ENCODE measurements at regions not wholly inside any gene's neighbourhood (a gene's known extent, or its start where the extent isn't known, plus 50 kb on each side); places are given as distances from the start of the nearest gene placed in this dataset.
A peak's percentile ranks its signal among the peaks of the same experiment; 100 is the strongest.
"Not testable (repeated sequence)": the region's sequence is repeated elsewhere in the genome, so short reads cannot be mapped to it uniquely, and the experiment has no call there.

DNA sequence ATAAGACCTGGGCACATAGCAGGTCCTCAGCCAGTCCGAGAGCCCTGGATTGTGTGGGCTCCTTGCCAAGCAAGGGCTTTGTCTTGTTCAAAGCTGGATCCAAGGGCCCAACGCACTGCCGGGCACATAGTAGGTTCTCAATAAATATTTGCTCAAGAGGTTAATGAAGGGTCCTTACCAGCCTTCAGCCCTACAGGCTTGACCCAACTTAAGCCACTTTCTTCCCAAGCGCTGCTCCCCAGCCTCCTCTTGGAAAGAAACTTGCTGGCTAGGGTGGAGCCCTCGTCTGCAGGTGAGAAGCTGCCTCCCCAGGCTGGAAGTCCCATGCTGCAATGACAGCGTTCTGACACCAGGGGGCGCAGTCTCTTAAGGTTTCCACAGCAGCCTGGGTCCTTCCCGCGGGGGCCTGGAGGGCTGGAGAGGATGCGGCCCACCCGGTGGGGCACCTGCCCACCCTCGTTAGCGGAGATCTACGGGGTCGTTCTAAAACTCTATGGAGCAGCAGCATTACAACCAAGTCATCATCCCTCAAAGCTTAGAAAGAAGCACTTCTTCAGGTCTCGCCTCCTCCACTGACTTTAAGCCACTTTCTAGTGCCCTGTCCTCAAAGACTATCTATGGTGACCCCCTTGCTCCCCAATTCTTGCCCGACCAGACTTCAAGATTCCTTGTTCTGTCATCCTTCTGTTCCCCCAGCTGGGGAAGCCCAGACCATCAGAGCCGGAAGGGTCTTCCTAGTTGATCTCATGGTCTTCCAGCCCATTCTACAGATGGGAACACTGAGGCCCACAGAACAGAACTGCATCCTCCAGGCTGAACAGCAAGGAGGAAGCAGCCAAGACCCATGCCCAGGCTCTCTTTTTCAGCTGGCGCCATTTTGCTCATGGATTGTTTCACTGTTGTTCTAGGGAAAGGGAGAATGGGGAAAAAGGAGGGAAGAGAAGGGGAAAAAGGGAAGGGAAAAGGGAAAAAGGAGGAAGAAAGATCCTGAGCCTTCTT is 115.4 kb downstream of the LHX2 start:
- peak; percentile 83 for DNase-seq

DNA sequence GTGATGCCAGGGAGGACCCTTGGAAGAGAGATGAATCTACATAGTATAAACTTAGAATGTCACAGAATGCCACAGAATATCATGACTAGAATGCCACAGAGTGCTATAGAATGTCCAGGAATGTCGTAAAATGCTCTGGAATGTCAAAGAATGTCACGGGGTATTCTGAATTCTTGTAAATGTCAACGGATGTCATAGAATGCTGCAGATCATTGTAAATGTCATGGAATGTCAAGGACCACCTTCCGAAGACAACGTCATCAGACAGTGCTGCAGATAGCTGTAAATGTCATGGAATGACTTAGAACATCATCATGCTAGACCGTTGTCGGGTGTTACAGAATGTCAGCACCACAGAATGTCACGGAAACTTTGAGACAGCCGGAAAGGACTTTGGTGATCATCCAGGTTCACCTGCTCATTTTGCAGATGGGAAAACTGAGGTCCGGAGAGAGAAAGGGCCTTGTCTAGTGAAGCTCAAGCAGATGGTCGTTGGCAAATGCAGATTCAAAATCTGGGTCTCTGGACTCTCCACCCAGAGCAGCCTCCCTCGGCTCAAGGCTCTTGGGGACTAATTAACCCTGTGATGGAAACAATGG is 117.1 kb downstream of the LHX2 start:
- DNase-seq: no peak

DNA sequence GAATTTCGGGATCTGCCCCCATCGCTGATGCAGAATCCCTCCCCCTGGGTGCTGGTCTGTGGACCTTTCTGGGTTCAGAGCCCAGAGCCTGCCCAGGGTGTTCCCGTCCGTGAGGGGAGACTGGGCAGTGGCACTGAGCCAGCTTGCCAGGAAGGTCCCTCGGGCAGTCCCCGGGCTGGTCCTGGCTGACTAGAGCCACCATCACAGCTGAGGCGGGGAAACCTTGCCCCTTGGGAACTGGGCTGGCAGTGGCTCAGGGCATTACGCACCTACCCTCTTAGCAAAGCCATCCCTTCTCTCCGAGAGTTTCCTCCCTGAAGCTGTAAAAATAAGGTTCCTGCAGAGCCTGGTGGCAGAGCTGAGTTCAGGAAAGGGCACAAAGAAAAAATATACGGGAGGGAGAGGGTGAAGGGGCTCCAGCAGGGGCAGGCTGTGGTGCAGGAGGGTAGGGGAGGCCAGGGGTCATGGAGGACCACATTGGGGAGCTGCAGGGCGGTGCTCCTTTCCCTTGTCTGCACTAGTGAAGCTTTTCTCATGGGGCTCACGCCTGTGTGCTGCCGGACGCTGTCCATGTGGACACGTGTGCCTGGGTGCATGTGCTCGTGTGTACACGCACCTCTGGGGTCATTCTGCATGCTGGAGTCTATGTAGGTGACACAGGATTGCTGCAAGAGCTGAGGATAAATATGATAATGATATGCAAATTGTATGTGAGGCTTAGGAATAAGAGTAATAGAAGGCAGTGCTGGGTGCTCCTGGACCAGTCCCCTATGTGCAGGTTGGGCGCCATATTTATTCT is 118.9 kb downstream of the LHX2 start:
- peak; percentile 64 for DNase-seq

DNA sequence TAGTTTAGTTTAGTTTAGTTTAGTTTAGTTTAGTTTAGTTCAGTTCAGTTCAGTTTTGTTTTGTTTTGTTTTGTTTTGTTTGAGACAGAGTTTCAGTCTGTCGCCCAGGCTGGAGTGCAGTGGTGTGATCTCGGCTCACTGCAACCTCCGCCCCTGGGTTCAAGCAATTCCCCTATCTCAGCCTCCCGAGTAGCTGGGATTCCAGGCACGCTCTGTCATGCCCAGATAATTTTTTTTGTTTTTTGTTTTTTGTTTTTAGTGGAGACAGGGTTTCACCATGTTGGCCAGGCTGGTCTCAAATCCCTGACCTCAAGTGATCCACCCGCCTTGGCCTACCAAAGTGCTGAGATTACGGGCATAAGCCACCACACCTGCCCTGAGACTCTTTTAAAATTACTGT is 120.0 kb downstream of the LHX2 start:
- DNase-seq: not testable (repeated sequence)

DNA sequence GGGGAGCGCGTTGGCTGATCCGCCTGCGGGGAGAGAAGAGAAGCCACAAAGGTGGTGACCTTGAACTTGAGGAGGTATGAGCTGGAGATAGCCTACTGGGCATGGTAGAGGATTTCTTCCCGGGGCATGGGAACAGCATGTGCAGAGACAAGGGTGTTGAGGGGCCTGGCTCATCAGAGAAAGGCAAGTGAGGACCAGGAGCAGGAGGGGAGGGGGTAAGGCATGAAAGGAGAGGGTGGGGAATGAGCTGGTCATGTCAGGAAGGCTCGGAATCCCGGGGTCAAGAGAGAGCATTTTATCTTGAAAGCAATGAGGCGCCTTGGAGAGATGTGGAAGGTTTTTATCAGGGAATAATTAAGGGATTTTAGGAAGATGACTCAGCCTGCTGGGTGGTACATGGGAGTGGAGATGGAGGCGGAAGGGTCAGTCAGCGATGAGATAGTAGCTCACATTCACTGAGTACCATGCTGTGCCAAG is 121.1 kb downstream of the LHX2 start:
- DNase-seq: no peak

DNA sequence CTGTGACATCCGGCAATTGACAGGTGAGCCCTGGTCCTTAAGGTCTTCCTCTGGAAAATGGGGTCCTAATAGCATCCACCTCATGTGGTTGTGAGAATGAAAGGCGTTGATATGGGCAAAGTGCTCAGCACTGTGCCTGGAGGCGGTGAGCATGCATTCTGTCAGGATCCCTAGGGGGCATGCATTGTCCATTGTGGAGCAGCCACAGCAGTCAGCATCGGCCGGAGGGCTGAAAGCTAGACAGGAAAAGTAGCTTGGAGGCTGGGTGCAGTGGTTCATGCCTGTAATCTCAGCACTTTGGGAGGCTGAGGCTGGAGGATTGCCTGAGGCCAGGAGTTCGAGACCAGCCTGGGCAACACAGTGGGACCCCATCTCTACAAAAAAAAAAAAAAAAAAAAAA is 122.2 kb downstream of the LHX2 start:
- DNase-seq: peak; percentile 85

DNA sequence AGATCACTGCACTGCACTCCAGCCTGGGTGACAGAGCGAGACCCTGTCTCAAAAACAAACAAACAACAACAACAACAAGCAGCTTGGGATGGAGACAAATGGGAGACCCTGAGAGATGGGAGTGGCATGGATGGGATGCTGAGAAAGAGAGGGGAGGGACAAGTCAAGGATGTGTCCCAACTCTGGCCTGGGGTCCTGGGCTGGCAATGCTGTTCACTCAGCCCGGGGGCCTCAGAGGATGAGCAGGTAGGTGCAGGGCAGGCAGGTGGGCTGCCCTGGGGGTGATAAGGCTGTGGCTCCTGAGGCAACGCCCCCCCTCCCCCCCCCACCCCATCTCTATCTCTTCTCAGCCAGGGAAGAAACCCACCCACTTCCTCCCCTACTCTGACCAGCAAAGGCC is 123.0 kb downstream of the LHX2 start:
- DNase-seq: no peak

DNA sequence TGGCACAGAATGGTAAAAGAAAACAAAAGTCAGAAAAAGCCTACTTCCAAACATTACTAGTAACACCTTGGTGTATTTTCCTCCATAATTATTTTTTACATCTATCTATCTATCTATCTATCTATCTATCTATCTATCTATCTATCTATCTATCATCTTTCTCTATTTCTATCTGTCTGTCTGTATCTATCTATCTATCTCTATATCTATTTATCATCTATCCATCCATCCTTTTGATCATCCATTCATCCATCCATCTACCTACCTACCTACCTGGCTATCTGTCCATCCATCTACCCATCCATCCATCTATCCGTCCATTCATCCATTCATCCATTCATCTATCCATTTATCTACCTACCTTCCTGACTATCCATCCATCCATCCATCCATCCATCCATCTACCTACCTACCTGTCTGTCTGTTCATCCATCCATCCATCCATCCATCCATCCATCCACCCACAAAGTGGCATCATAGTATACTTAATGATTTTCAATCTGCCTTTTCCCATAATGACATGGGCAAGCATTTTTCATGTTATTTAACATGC is 121.9 kb upstream of the NEK6 start:
- DNase-seq: no peak

DNA sequence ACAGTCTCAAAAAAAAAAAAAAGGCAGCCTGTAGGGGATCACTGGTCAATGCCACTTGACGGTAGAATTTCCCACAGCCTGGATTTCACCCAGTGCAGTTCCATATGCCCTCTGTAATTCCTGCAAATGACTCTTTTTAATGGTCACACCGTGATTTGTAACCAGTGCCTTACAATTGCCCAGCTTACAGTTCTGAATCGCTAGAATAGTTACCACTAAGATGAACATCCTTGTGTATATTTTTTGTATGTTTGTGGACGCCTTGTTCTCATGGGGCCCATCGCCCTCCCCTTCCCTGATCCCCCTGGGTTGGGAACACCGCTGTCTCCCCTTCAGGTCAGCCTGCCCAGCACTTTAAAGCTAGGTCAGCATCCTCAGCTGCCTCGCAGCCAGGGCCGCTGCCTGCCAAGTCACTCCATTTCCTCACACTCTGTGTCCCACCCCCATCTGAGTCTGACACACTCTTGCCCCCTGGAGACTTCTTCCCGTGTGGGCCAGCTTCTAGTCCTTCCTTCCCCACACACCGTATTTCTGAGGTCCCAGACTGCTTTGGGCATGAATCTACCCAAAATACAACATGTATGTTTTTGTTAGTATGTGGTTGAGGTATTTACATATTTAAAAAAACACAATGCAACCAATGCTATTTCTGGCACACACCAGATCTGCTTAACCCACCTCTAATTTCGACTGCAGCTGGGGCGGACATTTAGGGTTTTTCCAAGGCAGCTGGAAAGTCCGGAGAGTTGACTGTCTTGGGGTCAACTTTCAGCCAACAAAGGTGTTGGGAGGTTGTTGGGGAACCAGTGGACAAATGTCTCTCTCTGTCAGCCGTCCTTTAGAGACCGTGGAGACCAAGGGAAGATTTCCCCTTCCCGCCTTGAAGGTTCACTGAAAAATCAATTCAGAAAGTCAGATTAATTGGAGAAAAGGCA is 120.5 kb upstream of the NEK6 start:
- no peak for DNase-seq

DNA sequence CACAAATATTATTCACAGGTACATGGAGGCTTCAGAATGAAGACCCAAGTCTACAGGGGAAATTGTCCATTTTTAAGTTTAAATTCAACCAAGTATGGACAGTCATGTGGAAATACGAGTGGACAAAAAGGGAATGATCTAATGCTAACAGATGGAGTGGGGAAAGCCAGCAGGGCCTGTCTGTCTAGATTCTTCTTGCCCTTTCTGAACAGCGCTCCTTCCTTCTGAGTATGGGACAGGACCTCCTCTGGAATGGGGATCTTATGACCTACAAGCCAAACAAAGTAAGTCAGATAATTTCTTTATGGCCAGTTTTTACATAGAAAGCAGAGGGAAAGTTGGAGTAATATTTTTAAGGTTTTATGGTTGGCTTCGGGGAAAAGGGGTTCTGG is 119.8 kb upstream of the NEK6 start:
- DNase-seq: no peak

DNA sequence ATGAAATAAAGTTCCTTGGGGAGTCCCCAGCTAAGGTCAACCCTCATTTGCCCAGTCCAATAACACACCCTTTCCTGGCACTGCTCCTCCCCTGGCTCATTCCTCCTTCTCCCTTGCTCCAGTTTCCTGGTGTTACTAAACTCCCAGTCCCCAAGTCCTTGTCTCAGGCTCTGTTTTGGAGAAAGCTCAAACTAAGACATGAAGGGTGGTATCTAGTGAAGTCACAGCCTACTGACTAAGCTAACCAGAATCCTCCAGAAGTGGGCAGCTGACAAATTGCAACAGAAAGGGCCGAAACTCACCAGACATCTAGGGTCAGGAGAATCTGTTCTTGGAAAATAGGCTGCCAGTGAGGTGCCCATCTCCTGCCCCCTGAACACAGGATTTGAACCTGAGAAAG is 118.7 kb upstream of the NEK6 start:
- DNase-seq: no peak

DNA sequence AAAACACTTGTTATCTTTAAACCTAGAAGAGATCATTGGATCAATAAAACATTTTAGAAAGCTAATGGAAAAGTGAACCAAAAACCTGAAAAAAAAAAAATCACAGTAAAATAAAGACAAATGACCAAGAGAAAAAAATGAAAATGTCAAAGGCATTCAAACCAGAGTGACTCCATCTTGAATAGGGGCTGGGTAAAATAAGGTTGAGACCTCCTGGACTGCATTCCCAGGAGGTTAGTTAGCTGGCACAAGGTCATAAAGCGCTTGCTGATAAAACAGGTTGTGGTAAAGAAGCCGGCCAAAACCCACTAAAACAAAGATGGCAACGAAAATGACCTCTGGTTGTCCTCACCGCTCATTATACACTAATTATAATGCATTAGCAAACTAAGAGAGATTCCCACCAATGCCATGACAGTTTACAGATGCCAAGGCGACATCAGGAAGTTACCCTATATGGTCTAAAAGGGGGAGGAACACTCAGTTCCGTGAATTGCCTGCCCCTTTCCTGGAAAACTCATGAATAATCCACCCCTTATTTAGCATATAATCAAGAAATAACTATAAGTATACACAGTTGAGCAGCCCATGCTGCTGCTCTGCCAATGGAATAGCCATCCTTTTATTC is 116.7 kb upstream of the NEK6 start:
- DNase-seq: peak; percentile 48

DNA sequence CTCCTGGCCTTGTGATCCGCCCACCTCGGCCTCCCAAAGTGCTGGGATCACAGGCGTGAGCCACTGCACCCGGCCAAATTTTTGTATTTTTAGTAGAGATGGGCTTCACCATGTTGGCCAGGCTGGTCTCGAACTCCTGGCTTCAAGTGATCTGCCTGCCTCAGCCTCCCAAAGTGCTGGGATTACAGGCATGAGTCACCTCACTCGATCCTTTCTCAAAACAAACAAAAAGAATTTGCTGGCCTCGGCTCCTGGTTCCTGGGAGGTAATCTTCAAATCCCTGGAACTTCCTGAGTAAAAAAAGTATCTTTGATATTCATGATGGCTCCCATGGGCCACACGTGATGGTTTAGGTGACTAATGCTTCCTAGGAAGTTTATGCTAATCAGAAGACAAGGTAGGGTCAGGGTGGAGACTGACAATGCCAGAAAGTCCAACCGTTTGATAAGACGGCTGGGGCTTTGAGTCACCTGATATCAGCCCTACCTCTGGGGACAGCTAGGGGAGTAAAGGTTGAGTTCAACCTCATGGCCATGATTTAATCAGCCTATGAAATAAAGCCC is 113.1 kb upstream of the NEK6 start:
- peak; percentile 20 for DNase-seq

DNA sequence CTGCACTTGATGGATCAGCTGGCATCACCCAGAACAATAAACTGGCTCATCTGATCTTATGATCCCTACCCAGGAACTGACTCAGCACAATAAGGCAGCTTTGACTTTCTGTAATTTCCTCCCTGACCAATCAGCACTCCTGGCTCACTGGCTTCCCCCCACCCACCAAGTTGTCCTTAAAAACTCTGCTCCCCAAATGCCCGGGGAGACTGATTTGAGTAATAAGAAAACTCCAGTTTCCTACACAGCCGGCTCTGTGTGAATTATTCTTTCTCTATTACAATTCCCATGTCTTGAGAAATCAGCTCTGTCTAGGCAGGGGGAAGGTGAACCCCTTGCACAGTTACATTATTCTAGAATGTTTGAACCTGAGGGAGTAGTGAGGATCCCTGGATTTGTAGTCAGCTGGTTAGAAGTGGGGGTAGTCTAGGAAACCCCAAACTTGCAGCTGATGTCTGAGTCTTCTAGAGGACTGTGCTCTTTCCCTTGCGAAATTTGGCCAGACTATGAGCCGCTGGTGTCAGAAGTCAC is 111.7 kb upstream of the NEK6 start:
- DNase-seq: no peak

DNA sequence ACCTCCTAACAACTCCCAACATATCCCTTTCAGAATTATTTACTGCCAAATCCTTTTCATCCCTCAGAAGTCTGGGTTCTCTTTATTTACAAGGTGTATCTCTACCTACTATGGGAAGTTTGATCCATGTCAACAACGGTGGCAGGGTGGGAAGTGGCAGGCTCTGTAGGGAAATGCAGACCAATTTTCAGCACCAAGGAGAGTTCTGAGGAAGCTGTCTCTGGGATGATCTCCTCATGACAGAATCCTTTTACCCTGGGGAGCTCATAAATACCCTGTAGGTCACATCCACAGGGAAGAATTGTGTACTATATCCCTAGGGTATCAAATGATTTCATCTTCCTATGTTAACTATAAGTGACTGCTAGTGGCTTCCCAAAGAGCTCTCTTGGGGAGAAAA is 107.8 kb upstream of the NEK6 start:
- DNase-seq: no peak

DNA sequence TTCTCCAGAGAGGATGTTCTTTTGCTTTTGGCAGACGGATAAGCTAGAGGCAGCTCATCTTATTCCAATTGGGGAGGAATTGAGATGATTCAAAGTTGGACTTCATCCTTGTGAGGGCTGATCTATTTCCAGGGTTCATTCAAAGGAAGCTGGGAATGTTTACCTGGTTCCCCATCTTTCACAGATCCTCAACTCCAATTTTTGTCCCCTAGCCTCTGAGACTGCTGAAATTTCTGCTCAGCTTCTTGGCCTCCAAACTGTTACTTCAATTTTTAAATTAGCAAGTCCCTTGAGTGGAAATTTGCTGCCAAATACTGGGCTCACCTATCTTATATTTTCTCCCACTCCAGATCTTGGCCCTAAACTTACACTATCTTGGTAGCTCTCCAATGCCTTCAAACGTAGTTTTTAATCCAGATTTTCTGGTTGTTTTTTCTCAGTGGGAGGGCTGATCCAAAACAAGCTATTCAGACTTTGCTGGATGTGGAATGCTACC is 93.9 kb upstream of the NEK6 start:
- DNase-seq: no peak

DNA sequence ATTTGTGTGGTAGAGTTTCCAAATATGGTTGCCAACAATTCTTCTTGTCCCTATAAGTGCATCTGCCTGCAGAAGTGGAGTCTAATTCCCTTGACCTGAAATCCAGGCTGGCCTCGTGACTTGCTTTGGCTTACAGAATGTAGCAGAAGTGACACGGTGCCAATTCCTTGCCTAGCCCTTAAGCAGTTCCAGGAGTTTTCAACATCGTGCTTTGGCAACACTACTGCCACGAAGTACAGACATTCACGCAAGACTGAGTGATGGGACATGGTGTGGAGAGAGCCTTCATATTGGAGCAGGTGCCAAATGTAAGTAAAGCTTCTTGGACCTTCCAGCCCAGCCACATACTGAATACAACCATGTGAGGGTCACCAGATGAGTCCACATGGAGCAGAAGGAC is 92.9 kb upstream of the NEK6 start:
- no peak for DNase-seq

DNA sequence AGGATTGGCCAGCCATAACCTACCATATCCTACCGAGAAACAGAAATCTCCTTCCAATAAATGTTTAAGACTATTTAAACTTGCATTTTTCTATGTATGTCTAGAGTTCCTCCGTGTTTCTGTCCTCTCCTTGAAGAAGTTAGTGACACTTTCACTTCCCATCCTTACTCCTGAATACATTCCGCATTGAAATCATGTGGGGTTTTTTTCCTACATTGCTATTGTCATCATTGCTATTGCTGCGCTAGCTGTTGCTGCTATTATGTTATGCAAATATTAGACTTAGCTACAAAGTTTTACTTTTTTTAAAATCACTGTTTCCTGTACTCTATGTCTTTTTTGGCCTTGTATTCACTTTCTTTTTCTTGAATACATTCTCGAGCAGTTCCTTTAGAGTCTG is 83.3 kb upstream of the NEK6 start:
- DNase-seq: no peak

DNA sequence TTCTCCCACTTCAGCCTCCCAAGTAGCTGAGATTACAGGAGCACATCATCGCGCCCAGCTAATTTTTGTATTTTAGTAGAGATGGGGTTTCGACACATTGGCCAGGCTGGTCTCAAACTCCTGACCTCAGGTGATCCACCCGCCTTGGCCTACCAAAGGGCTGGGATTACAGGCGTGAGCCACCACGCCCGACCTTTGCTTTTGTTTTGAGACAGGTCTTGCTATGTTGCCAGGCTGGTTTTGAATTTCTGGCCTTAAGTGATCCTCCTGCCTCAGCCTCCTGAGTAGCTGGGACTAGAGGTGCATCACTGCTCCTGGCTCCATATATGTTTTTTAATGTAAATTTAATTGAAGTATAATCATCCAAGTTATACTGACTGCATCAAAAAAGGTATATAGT is 80.2 kb upstream of the NEK6 start:
- DNase-seq: not testable (repeated sequence)

DNA sequence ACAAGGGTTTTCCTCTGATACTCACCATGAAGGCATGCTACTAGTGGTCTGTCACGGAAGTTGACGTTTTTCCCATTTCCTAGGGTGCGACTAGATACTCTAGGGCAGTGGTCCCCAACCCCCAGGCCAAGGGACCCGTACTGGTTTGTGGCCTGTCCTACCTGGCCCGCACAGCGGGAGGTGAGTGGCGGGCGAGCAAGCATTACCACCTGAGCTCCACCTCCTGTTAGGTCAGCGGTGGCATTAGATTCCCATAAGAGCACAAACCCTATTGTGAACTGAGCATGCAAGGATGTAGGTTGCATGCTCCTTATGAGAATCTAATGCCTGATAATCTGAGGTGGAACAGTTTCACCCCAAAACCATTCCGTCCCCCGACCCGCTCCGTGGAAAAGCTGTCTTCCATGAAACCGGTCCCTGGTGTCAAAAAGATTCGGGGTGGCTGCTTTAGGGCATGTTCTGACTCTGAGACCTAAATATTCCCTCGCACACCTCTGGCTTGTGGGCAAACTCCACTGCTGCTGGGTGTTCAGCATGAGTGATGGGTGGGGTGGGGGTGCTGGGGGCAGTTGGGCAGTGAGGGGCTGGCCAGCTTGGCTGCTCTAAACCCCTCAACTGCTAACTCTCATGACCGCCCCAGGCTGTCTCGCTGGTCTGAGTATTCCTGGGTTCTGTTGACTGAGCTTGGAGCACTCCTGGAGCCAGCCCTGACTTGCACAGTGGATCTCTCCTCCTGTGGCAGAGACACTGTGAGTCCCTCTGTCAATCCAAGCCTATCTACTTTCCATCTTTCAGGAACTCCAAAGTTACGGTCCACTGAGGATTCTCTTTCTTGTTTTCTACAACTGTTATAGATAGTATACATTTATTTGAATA is 78.3 kb upstream of the NEK6 start:
- DNase-seq: peak; percentile 21
